ENCODE measurements at regions not wholly inside any gene's neighbourhood (a gene's known extent, or its start where the extent isn't known, plus 50 kb on each side); places are given as distances from the start of the nearest gene placed in this dataset.

DNA sequence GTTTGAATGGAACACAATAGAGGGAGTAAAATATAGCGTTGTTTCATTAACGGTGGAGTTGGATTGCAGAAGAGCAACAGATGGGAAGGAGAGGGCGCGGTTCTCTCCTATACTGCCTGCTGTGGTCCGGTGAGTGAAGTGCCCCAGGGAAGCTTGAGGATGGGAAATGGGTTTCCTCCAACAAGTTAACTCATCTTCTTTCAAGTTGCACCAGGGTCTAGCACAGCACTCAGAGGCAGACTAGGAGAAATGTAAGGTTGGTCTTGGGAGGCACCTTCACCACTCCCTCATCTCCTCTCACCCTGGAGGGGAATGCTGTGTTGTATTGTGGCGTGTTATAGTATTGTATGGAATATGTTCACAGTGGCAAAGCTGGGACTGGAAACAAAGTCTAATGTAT lies 96.9 kb upstream of the SLC24A3 start:
- H3K9ac ChIP-seq (ENCODE audit: control insufficient read depth, extremely low read depth, insufficient read depth, low read length): no peak overlapping the region
- H3K27me3 ChIP-seq (ENCODE audit: control insufficient read depth, extremely low read depth, insufficient read depth, low read length): no peaks in the 10 kb centered on the region
- no peak overlapping the region for H2AFZ ChIP-seq (ENCODE audit: control insufficient read depth, low read length)
- no peaks in the 10 kb centered on the region for H3K4me1 ChIP-seq (ENCODE audit: control insufficient read depth, extremely low read depth, insufficient read depth, low read length)
- no peaks in the 10 kb centered on the region for H3K9me3 ChIP-seq (ENCODE audit: control insufficient read depth, low read depth, low read length)
- TF ChIP-seq EZH2 (IDR thresholded peaks at IDR 0.05; ENCODE audit: low read length): no peak
- TF ChIP-seq, protein P1, sequence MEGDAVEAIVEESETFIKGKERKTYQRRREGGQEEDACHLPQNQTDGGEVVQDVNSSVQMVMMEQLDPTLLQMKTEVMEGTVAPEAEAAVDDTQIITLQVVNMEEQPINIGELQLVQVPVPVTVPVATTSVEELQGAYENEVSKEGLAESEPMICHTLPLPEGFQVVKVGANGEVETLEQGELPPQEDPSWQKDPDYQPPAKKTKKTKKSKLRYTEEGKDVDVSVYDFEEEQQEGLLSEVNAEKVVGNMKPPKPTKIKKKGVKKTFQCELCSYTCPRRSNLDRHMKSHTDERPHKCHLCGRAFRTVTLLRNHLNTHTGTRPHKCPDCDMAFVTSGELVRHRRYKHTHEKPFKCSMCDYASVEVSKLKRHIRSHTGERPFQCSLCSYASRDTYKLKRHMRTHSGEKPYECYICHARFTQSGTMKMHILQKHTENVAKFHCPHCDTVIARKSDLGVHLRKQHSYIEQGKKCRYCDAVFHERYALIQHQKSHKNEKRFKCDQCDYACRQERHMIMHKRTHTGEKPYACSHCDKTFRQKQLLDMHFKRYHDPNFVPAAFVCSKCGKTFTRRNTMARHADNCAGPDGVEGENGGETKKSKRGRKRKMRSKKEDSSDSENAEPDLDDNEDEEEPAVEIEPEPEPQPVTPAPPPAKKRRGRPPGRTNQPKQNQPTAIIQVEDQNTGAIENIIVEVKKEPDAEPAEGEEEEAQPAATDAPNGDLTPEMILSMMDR (optimal IDR thresholded peaks at IDR 0.05 in 1 of 3, IDR thresholded peaks at IDR 0.05 in 1 of 3, conservative IDR thresholded peaks at IDR 0.05 in 1 of 3; ENCODE audit: extremely low read depth in 1 of 3, insufficient read depth in 2 of 3, low read length in 3 of 3): no peak
- no peak overlapping the region for H3K27ac ChIP-seq (ENCODE audit: control insufficient read depth, insufficient read depth, low read length)
- FAIRE-seq (no peak), DNase-seq (ENCODE audit: low read depth, low spot score) (no peak)
- no peaks in the 10 kb centered on the region for H4K20me1 ChIP-seq (ENCODE audit: control insufficient read depth, extremely low read depth, insufficient read depth, low read length)
- no peak overlapping the region for H3K4me3 ChIP-seq (ENCODE audit: control insufficient read depth in 2 of 3, extremely low read depth in 1 of 3, insufficient read depth in 2 of 3, low read depth in 1 of 3, low read length in 3 of 3)
- H3K79me2 ChIP-seq (ENCODE audit: control insufficient read depth, insufficient read depth, low read length): no peaks in the 10 kb centered on the region
- no peaks in the 10 kb centered on the region for H3K9me1 ChIP-seq (ENCODE audit: control insufficient read depth, extremely low read depth, insufficient read depth, low read length)
- H3K4me2 ChIP-seq (ENCODE audit: control insufficient read depth, extremely low read depth, insufficient read depth, low read depth, low read length): no peak overlapping the region
- H3K36me3 ChIP-seq (ENCODE audit: control insufficient read depth in 2 of 2, extremely low read depth in 1 of 2, insufficient read depth in 2 of 2, low read length in 2 of 2): no peaks in the 10 kb centered on the region
- dilution Hi-C loops (cut with MboI; ENCODE audit: extremely low pct_ligation_motif_present, low sequenced_read_pairs): no loop called here

GRCh38 chr20:19120011-19120410 lies 92.4 kb upstream of the SLC24A3 start:
- dilution Hi-C loops (cut with MboI; ENCODE audit: extremely low pct_ligation_motif_present, low sequenced_read_pairs): no loop called here
- no peak for DNase-seq (ENCODE audit: low read depth, low spot score)
- H3K27ac ChIP-seq (ENCODE audit: control insufficient read depth, insufficient read depth, low read length): no peak overlapping the region
- no peaks in the 10 kb centered on the region for H4K20me1 ChIP-seq (ENCODE audit: control insufficient read depth, extremely low read depth, insufficient read depth, low read length)
- H3K36me3 ChIP-seq (ENCODE audit: control insufficient read depth in 2 of 2, extremely low read depth in 1 of 2, insufficient read depth in 2 of 2, low read length in 2 of 2): no peaks in the 10 kb centered on the region
- no peak overlapping the region for H3K4me2 ChIP-seq (ENCODE audit: control insufficient read depth, extremely low read depth, insufficient read depth, low read depth, low read length)
- H3K4me1 ChIP-seq (ENCODE audit: control insufficient read depth, extremely low read depth, insufficient read depth, low read length): no peaks in the 10 kb centered on the region
- no peaks in the 10 kb centered on the region for H3K27me3 ChIP-seq (ENCODE audit: control insufficient read depth, extremely low read depth, insufficient read depth, low read length)
- no peaks in the 10 kb centered on the region for H3K9me1 ChIP-seq (ENCODE audit: control insufficient read depth, extremely low read depth, insufficient read depth, low read length)
- H3K9ac ChIP-seq (ENCODE audit: control insufficient read depth, extremely low read depth, insufficient read depth, low read length): no peak overlapping the region
- TF ChIP-seq EZH2 (IDR thresholded peaks at IDR 0.05; ENCODE audit: low read length): no peak
- TF ChIP-seq, protein P1 (optimal IDR thresholded peaks at IDR 0.05 in 1 of 3, IDR thresholded peaks at IDR 0.05 in 1 of 3, conservative IDR thresholded peaks at IDR 0.05 in 1 of 3; ENCODE audit: extremely low read depth in 1 of 3, insufficient read depth in 2 of 3, low read length in 3 of 3): no peak
- H3K9me3 ChIP-seq (ENCODE audit: control insufficient read depth, low read depth, low read length): no peaks in the 10 kb centered on the region
- no peaks in the 10 kb centered on the region for H3K79me2 ChIP-seq (ENCODE audit: control insufficient read depth, insufficient read depth, low read length)
- H3K4me3 ChIP-seq (ENCODE audit: control insufficient read depth in 2 of 3, extremely low read depth in 1 of 3, insufficient read depth in 2 of 3, low read depth in 1 of 3, low read length in 3 of 3): no peak overlapping the region
- H2AFZ ChIP-seq (ENCODE audit: control insufficient read depth, low read length): no peak overlapping the region
- FAIRE-seq: no peak
